Stimulated activated CD8-positive, alpha-beta memory T cell treated with anti-CD3 and anti-CD28 coated beads, Interleukin-7, amount 100 ng/mL, for 48 hours (primary cell): ENCODE measurements at regions not wholly inside any gene's neighbourhood (a gene's known extent, or its start where the extent isn't known, plus 50 kb on each side); places are given as distances from the start of the nearest gene placed in this dataset.

Experiments
- DNase-seq, 2 donors: peaks; one replicate each; pipeline ENCODE4 v3.0.0-alpha.2; 2020; ENCODE audit warnings: low read depth in 1 of 2; ENCODE audit errors: extremely low read depth in 1 of 2

DNA sequence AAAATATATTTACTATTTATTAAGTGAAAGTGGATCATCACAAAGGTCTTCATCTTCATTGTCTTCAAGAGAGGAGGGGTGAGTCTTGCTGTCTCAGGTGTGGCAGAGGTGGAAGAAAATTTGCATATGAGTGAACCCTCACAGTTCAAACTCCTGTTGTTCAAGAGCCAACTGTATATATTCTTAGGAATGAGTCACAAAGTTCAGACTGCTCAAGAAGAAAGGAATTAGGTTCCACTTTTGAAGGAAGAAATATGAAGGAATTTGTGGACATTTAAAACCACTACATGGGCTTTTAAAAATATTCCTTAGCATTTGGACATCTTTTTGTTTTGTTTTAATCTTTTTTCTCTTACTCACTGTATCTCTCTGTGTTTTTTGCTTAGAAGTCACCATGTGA is 212.6 kb downstream of the INSIG2 start:
- DNase-seq = no peak

GRCh38 chr2:118296663-118297062 is 208.4 kb downstream of the INSIG2 start:
- no peak for DNase-seq

- no peak for DNase-seq
Observed at GRCh38 chr2:118295592-118296390, 207.5 kb downstream of the INSIG2 start.

DNA sequence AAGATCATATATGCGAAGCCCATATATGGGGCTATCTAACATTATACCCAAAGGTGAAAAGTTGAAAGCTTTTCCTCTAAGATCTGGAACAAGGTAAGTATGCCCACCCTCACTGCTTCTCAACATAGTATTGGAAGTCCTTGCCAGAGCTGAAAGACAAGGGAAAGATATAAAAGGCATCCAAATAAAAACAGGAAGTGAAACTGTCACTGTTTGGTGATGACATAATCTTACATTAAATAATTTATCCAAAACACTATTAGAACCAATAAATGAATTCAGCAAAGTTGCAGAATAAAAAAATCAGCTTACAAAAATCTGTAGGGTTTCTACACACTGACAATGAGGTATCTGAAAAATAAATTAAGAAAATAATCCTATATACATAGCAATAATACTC is 205.8 kb downstream of the INSIG2 start:
- DNase-seq = no peak

GRCh38 chr2:118292991-118293390 is 204.7 kb downstream of the INSIG2 start:
- DNase-seq = no peak

DNA sequence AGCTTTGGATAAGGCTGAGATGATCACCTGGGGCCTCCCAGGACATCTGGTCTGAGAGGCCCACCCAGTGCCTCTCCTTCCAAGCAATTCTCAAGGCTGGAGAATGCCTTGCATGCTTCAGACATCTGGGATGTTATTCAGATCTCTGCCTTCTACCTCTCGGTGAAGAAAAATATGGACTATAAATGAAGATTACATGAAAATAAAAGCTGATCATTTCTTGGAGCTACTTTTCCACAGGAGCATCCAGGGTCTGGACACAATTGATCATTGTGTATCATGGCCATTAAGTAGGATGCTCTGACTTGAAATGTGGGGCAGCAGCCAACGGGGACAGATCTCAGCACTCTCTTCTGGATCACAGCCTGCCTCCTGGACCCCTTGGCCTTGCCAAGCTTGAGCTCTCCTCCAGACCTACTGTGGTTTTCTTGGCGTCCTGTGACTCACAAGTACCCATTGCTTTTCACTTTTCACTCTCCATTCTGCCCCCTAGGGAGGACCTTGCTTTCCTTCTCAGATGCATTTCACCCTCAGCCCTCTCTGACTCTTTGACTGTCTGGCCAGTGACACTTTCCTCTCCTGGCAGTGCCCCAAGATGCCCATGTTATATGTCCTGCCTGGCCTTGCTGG is 203.1 kb downstream of the INSIG2 start:
- DNase-seq = no peak

DNA sequence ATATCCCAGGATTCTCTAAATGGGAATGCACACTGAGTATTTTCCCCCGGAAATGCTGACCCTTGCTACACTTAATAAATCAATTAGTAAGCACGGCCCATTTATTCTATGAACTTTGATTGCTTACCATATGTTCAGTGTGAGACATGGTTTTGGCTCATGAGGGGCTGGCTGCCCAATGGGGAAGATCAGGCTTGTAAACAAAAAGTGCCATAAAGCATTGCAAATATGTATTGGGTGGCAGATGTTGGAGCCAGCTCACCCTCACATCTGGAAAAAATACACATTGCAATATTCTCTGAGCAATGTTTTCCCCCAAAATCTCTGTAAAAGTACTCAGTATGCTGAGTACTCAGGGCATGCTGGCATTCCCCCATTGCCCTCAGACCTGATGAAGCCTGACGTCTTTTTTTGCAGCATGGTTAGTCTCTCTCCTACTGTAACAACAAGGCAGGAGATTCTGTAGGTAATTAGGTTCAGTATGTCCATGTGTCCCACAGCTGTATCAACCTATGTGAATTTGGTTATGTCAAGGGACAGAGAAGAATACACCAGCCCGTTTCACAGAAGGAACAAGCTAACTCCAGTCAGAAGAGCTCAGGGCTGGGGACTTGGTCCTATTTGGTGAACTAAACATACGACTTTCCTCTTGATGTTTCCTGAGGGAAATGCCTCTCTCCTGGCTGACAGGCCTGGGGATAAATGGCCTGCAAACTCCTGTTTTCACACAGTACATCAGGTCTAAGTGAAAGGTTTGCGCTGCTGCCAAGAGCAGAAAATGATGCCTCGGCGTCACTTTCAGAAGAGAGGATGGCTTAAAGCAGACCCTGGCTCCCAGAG is 202.4 kb downstream of the INSIG2 start:
- no peak for DNase-seq

DNA sequence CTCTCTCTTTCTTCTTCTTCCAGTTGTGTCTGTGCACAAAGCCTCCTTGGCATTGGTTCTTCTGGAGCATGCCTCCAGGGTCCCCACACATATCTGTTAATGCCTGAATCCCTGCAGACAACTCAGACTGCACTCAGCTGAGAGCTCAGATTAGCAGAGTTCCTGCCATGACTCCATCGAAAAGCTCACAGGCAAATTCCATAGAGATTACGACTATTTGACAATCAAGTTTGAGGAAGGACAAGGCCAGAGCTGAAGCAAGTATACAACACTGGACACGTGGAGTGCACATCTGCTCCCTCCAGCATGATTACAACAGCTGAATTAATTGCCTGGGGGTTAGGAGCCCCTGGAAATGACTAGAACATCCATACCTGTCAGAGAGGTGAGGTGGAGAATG is 190.7 kb downstream of the INSIG2 start:
- DNase-seq = no peak

- no peak for DNase-seq
Observed at GRCh38 chr2:118278046-118278445, 189.8 kb downstream of the INSIG2 start.

DNA sequence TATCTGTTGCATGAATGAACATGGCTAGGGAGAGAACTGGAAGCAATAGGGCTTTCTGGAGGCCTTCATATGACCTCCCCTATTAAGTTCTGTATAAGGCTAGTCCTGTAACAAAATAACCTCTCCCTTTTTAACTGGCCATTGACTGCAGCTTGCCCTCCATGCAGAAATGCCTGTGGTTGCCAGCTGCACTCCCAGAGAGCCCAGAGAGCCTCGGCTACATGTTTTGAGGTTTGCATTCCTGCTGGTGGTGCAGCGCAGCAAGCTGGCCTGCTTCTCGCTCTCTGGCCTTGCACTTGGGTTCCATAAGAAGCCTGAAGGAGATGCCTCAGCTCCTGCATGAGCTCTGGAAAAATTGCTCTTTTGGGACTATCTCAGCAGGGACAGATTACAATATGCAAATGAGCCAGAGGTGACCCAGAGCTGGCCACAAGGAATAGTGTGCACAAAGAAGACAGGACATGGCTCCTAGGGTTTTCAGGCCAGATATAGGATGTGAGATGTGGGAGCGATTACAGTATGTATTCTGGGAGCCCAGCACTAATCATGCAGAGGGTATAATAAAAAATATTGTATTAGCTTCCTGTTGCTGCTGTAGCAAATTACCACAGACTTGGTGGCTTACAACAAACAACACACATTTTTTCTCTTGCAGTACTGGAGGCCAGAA is 186.7 kb downstream of the INSIG2 start:
- DNase-seq = no peak

DNA sequence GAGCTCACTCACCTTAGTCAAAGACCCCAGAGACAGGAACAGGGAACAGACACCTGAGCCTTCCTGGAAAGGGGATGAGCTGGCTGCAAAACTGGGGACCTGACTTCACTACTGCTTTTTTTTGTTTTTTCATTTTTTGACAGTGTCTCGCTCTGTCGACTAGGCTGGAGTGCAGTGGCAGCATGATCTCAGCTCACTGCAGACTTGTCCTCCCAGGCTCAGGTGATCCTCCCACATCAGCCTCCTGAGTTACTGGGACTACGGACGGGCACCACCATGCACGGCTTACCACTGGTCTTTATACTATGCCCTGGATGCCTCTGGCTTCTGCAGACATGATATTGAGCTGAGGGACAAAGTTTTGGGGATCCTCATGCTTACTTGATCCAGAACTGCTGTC is 184.1 kb downstream of the INSIG2 start:
- no peak for DNase-seq

- no peak for DNase-seq
Observed at GRCh38 chr2:118269408-118270051, 181.3 kb downstream of the INSIG2 start.

- DNase-seq = no peak
Observed at GRCh38 chr2:118268268-118268667, 180.0 kb downstream of the INSIG2 start.

- no peak for DNase-seq
Observed at GRCh38 chr2:118265873-118266455, 177.7 kb downstream of the INSIG2 start.

- no peak for DNase-seq
Observed at GRCh38 chr2:118264232-118264990, 176.1 kb downstream of the INSIG2 start.

DNA sequence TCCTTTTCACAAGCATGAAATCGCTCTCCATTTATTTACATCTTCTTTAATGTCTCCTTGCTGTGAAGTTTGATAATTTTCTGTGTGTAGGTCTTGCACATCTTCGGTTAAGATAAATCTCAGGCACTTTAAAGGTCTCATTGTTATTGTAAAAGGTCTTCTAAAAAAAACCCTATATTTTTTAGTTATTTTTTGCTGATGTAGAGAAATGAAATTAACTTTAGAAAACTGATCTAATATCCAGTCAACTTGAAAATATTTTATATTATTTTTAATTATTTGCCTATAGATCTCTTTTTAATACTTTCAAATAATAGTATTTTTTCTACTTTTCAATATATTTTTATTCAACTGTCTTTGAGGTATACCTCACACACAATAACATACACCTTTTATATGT is 169.4 kb downstream of the INSIG2 start:
- no peak for DNase-seq

- DNase-seq = no peak
Observed at GRCh38 chr2:118255771-118256372, 167.6 kb downstream of the INSIG2 start.

DNA sequence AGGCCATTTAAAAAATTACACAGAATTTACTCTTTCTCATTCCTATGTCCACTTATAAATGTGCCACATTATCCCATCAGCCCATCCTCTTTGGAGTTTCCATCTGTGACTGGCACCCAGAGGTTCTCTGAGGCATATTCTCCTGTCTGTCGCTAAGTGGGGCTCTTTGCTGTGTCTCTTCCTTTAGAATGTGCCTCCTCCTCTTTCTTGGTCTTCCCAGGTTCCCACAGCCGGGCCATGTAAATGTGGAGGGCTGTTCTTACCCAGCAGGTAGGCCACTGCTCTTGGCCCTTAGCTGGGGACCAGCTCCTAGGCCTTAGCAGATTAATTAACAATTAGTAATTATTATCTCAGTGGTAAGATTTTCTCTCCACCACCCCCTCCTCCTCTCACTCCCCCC is 167.0 kb downstream of the INSIG2 start:
- DNase-seq = no peak

DNA sequence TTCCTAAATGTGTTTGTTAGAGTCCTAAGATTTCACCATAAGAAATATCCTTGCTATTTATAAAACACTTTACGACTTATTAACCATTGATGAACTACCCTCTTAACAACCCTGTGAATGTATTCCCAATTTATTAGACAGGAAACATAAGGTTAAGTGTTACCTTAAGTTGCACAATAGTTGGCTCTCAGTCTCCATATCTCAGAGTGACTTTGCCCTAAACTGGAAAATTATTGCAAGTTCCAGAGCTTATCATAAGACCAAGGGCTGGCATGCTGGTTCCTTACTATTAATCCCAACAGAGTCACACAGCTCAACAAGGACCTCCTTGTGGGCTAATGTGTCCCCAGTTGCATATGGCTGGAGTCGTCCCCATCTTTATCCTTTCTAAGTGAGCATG is 165.8 kb downstream of the INSIG2 start:
- DNase-seq = no peak
